MM.1S (cell line): ENCODE measurements at regions not wholly inside any gene's neighbourhood (a gene's known extent, or its start where the extent isn't known, plus 50 kb on each side); places are given as distances from the start of the nearest gene placed in this dataset.

Experiments used
- CTCF ChIP-seq: fragments of 300-600 bp; sonication (generic); IDR thresholded peaks from 2 replicates; pipeline ENCODE4 v1.5.1; 2016; ENCODE audit warnings: antibody characterized with exemption, low read length, mixed read lengths
- EZH2 ChIP-seq: fragments of 300-600 bp; sonication (generic); optimal IDR thresholded peaks from 2 replicates; pipeline ENCODE3; 2017; ENCODE audit warnings: low read depth, mild to moderate bottlenecking, antibody characterized with exemption, low read length, mixed read lengths

GRCh38 chr10:31173752-31174151 lies 142.1 kb upstream of the ZNF438 start:
- no peak for TF ChIP-seq CTCF
- TF ChIP-seq EZH2 = no peak
